ENCODE measurements at regions not wholly inside any gene's neighbourhood (a gene's known extent, or its start where the extent isn't known, plus 50 kb on each side); places are given as distances from the start of the nearest gene placed in this dataset.

DNA sequence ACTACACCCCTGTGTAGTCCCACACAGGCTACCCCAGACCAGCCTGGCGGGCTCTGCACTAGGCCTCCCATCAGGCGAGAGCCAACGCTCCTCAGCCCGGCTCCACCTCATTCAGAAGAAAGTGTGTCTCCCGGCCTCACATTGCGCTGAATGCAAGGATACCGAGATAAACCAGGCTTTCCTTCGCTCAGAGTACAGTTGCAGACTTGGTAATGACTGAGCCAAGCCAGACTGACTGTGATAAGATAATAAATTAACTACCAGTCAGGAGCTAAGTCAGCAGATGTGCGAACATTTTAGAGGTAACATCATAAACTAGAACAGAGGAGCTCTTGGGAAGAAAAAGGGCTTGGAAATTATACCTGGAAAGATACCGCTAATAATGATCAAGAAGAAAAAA is 397.6 kb downstream of the TRIML1 start:
- DNase-seq (ENCODE audit: low read depth in 2 of 2): no peak

DNA sequence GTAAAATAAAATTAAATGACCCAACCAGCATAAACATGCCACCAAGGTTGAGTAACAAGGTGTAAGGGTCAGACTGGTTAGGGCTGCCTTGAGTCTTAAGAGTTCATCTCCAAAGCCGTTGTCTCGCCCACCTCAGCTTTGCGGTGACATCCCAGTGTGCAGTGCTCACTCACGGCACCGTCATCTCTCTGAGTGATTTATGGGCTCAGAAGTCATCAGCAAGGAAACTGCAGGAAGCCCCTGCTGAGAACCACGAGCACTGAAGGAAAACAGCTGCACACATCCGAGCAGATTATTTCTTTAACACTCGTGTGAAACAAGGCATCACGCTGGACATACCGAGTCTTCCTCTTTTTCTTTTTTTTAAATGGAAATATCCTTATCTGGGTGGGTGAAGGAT is 411.1 kb downstream of the TRIML1 start:
- DNase-seq (ENCODE audit: low read depth in 2 of 2): no peak

DNA sequence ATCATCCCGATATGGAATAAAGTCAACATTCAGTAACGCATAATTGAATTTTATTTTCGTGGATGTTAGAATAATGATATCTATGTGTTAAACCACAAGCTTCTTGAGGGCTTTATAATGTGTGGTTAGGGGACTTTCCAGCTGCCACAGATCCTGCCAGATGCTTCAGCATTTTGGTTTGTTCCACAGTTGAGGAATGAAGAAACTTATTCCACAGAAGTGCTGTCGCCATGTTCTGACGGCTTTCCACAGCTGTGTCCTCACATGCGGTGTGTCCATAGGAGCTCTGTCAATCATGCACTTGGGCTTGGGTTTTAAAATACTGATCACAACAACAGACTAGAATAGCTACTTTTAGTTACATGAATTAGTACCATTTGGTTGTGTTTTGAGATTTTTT is 411.9 kb downstream of the TRIML1 start:
- DNase-seq (ENCODE audit: low read depth in 2 of 2): no peak

DNA sequence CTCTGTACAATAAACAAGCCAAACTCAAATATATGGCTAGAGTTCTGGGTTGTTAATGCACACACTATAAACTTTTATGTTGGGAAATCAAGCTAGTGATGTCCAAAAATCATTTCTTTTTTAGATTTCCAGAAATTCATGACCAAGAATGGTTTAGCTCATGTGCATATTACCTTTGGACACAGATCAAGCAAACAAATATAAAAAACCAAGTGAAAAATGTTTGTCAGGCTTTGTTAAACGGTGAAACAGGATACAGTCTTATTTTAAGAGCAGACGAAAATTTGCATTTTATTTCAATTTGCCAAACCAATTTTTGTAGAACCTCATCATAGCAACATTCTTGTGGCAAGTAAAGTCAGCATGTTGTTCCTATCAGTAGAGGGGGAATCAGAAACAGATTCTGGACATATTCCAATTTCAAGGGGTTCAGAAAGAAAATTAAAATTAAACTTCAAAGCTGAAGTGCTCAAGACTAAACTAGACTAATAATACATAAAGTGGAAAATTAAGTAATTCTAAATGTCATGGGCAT is 413.6 kb downstream of the TRIML1 start:
- DNase-seq (ENCODE audit: low read depth in 2 of 2): no peak

DNA sequence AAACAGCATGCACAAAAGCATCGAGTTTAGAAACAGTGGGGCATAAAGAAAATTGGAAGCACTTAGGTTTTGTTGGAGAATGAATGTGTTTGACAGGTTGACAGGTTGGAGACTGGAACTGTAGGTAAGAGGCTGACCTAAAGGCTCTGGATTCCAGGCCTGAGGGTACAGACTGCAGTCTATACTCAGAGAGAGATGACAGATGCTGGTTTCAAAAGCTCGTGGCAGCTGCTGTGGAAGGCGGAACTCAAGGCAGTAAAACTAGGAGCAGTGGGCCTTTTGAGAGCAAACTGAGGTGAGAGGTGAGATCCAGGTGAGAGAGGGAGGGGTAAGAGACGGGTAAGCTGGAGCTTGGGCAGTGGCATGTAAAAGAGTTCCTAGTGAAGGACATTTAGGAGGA is 415.2 kb downstream of the TRIML1 start:
- no peak for DNase-seq (ENCODE audit: low read depth in 2 of 2)

DNA sequence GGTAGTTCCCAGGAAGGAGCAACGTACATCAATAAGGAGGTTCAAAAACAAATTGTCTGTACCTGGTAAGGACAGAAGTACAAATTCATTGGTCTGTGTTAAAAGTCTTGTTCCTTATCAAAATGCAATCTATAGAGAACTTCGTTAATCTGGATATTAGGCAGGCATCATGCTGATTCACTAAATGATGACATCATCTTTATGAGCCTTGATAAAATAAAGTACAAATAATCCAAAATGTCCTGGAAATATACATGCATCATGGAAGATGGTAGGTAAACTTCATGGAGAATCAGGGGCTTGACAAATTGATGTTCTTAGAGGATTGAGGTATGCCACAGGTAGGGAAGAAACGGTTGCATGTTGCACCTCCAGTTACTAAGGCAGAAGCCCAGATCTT is 433.9 kb downstream of the TRIML1 start:
- DNase-seq (ENCODE audit: low read depth in 2 of 2): no peak

DNA sequence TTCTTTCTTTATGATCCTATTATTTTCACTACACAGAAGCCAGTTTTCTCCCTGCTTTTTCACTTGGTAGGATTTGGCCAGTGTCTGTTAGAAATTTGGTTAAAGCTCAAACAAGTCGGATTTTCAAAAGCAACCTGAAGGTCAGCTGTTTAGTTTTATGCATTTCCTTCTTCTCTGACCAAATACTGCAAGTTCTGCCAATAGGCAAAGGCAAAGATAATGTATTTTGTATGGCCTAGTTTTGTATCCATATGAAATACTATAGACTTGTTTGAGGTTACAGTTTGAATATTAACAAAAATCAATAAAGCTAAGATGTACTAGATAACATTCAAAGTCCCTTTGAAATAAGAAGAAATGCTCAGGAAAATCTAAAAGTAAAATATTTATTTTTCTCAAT is 439.4 kb downstream of the TRIML1 start:
- DNase-seq (ENCODE audit: low read depth in 2 of 2): no peak

DNA sequence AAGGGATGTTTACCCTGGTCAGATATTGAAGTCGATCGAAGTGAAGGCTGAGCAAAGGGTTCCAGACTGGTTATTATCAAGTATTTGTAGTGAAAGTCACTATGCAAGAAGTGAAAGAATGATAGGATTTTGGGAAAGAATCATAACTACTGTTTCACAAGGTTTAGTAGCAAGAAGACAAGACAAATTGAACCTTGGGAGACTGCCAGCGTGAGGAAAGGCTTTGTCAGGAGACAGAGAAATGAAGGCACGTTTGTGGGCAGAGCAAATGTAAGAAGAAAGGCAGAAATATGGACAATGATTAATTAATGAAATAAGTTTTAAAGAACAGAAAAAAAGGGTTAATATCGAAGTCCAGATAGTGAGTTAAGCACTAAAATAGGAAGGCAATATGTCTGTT is 456.8 kb downstream of the TRIML1 start:
- no peak for DNase-seq (ENCODE audit: low read depth in 2 of 2)

DNA sequence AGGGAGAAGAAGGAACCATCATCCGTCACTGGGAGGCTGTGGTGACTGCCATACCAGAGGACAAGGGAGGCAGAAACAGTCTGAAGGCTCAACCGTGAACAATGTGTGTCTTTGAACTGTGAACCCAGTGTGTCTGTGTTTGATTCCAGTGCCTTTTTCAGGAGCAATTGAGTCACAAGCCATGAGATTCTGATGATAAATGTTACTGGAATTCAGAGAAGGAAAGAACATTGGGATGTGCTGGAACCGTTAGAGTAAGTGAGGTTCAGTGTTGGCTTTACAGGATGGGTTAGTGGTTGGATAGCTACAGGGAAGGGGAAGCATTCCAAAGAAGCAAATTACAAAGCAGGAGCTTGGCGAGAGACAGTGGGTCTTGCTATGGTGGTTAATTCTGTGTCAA is 464.4 kb downstream of the TRIML1 start:
- no peak for DNase-seq (ENCODE audit: low read depth in 2 of 2)

DNA sequence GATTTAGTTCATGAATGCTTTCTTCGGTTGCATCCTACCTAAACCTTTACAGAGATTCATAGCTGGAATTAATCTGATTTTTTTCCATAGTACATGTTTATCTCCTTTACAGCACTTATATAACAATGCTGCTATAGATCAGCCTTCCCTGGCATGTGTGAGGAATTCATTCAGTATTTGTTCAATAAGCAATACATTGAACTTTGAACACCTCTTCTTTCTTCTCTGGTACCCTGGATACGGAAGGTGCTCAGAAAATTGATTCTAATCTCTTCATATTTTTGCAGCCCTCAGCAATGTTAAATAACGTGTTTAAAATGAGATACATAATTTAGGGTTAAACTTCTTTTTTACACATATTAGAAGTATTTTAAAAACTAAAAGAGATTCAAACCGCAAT is 467.4 kb downstream of the TRIML1 start:
- DNase-seq (ENCODE audit: low read depth in 2 of 2): no peak

DNA sequence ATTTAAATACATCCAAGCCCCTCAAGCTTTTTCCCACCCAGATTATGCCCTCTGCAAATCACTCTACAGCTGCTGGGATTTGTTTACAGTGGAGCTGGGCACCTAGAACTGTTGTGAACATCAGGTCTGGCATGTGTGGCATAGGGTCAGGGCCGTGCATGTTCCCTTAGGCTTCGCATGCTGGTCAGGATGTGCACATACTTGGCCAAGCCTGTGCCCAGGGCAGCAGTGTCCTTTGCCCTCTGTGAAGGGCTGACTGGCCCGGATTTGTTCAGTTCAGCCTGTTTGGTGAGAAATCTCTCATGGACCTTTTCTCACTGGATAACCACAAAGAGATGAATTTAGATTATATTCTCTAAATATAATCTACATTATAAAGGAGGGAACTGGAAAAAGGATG is 471.9 kb downstream of the TRIML1 start:
- DNase-seq (ENCODE audit: low read depth in 2 of 2): no peak

DNA sequence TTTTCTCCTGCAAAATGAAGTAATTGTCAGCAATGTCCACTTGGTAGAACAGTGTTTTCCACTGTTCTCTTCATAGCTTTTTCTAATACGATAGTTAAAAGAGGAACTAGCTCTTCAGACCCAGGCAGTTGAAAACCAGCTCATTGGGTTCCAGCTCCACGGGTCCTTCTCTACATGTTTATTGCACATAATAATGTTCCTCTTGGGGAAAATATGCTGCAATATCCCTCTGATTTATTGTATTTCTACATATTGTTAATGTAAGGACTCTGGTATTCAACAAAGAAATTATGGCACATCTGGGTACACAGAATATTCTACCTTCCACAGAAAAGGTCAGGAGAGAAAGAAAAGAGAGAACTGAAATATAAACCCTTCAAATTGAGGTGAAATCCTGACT is 473.4 kb downstream of the TRIML1 start:
- no peak for DNase-seq (ENCODE audit: low read depth in 2 of 2)

DNA sequence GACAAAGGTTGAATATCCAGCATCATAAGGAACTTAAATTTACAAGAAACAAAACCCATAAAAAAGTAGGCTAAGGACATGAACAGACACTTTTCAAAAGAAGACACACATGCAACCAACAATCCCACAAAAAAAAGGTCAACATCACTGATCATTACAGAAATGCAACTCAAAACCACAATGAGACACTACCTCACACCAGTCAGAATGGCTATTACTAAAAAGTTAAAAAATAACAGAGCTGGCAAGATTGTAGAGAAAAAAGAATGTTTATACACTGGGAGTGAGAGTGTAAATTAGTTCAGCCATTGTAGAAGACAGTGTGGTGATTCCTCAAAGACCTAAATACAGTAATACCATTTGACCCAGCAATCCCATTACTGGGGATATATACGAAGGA is 474.7 kb downstream of the TRIML1 start:
- no peak for DNase-seq (ENCODE audit: low read depth in 2 of 2)

DNA sequence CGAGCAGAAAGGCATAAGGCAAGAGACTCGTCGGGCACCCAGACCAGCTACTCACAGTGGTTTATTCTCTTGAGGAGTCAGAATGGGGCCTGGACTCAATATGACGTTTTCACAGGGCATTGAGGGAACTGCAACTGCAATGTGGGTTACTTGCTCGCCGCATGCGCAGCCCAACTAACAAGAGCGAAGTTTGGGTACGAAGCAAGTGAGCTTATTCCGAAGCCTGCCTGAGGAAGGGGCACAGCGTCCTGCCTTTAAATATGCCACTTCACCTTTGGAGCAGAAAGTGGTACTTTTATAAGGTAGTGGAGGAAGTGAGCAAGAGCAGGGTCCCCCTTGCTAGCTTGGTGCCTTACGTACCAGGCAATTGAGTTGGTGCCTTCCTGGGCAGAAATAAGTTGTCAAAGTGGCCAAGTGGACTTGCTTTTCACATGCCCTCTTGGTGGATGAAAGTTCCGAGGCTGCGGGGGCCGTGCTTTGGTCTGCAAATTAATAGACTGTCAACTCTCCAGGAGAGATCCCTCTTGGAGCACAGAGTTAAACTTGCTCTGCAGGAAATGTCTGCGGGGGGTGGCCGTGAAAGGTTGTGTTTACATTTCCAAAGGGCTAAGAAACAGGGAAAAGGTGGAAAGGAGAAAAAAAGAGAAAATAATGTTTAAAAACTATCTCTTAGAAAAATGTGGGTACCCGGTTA is 480.4 kb downstream of the TRIML1 start:
- DNase-seq (ENCODE audit: low read depth in 2 of 2): no peak

DNA sequence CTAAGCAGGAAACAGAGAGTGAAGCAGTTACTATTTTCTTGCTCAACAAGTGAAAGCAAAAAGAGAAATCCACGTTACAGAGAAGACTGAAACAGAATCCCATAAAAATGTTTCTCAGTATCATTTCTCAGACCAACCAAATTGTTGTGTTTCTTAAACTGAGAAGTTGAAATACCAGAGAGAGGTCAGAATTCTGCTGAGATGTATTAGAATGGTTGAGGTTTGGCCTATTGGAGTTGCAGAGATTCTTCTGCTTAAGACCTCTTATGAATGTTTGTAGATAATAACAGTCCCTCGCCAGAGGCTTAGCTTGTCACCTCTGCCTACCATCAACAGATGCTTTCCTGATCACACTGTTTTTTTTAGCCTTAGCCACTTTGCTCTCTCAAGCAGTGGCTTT is 481.4 kb downstream of the TRIML1 start:
- DNase-seq (ENCODE audit: low read depth in 2 of 2): no peak

DNA sequence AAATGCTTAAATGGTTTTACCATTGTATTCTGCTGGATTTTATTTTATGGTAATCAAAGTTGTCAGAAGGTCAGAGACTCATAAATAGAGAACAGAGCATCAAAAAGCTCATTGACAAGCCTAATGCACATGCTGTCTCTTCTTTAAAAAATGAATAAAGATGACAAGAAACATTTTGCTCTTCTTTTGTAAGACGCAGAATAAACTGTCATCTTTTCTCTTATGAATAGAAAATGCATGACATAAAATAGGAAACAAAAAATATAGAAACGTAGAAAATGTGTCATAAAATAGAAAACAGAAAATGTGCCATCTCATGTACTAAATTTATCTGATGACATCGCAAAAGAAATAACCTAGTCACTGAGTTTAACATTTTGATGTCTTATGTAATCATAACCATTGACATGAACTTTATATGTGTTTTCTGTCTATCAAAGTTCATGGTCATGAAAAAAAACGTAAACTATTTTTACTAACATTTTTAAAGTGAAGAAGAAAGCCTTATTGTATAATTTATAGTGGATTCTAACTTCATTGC is 484.1 kb downstream of the TRIML1 start:
- no peak for DNase-seq (ENCODE audit: low read depth in 2 of 2)

DNA sequence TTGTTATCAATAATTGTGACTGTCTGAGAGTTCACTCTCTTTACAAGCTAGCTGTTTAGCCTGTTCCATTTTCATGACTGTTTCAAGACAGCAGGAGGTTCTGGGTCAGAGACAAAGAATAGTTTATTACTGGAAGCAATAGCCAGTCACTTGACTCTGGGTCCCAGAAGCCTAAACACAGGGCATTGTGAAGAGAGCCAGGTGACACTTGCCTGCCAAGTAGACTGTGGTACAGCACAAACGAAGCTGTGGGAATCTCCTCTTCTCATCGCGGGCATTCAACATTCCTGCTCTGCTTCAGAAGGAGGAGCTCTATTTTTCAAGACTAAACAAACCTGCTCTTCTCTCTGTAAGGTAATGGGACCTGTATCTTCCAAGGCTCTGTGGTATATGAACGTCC is 485.1 kb downstream of the TRIML1 start:
- no peak for DNase-seq (ENCODE audit: low read depth in 2 of 2)

DNA sequence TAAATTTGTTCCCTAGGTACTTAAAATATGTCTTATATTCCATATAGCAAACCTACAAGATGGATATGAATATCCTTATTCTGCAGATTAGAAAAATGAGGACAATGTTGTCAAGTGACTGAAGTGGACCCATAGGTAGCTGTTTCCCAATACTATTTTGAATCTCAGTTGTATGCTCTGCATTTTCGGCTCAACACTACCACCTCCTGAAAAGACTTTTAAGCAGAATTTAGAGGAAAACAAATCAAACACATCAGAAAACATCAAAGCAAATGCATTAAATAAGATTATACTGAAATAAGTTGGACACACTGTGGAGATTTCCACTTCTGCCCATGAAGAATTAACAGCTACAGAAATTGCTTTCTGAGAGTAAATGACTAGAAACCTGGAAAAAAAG is 488.7 kb downstream of the TRIML1 start:
- no peak for DNase-seq (ENCODE audit: low read depth in 2 of 2)

DNA sequence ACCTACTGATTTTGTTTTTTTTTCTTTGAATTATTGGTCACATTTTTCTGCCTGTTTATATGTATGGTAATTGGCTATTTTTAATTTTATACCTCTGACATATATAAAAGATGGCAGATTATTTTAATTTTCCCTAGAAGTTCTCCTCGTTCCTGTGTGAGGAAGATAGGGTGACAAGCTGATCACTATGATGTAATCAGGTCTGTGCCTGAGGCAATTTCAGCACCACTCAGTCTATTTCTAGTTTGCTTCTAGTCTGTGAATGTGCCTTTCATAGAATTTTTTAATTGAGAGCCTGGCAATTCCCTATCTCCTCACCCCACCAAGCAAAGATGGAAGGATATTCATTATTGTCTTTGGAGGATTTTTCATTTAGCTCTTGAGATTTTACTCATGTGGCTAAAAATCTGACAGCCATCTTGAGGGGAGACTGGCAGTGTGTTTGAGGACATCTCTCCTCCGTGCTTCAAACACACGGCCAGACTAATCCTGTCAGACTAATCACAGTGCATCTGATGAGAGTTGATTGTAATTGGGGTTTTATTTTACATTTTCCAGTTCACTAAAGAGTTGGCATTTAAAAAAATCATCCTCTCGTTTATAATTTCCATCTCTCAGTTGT is 500.3 kb downstream of the TRIML1 start:
- no peak for DNase-seq (ENCODE audit: low read depth in 2 of 2)

DNA sequence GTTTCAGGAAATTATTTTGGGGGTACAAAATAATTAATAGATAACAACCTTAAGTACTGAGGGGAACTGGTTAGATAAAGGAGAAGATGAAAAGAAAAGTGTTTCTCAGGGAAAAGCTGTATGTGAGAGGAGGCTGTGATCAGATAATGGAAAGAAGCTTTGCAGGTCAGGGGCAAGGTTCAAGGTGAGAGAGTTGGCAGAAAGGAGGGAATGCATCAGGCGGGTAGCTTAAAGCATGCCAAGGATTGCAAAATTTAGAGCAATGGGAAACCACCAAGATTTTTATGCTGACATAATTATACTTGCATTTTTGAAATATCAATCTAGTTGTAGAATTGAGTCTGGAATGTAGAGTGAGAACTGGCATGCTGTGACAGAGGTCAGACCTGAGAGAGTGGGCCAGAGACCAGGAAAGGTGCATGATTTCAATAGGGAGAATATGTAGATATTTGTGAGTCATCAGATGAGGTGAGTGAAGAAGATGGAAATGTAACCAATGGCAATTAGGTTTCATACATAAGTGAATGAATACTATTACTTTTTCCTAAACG is 508.7 kb downstream of the TRIML1 start:
- DNase-seq (ENCODE audit: low read depth in 2 of 2): no peak

DNA sequence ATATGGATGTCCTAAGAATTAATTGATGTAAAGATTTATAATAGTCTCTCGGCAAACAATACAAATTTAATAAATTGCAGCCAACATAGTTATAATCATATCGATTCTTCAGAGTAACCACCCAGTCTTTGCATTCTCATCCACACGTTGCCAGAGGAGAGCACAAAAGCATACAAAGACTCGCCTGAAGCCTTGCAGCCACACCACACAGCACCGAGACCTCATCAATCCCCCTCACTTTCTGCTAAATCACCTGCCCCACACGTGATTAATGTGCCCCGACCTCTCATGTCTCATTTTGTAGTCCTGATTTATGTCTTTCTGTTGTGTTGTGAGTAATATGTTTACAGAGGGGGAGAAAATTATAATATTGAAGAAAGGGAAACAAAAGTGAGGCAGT is 510.4 kb downstream of the TRIML1 start:
- no peak for DNase-seq (ENCODE audit: low read depth in 2 of 2)

DNA sequence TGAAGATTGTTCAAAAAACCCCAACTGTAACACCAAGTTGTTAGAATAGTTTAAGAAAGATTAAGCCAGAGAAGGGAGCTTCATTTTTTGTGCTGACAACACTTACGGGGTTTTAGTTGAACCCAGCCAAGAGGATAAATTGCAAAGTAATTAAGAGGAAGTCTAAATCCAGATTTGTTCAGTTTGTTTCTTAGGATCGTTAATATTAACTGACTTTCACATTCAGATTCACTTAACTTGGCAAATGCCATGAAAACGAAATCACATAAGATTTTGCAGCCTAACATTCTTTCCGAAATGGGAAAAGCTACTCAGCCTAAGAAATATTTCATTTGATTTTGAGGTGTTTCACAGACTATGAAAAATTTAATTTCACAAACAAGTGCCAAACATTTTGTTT is 511.3 kb downstream of the TRIML1 start:
- no peak for DNase-seq (ENCODE audit: low read depth in 2 of 2)

DNA sequence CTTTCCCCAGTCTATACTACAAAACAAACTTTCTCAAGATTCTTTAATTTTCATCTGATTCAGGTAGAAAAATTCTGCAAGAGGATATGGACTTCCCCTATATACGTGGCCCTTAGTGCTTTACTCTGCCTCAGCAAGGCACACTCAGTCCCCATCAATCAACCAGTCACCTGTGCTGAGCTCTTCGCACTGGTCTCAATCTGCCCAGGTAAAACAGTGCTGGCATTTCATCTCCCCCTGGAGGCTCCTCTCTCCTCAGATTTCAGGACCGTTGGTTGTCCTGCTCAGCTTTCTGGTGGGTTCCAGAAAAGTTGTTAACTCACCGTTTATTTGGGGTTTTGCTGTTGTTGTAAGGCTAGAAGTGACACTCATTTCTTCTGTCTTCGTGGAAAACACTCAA is 518.1 kb downstream of the TRIML1 start:
- no peak for DNase-seq (ENCODE audit: low read depth in 2 of 2)

Data from stimulated activated CD8-positive, alpha-beta memory T cell treated with anti-CD3 and anti-CD28 coated beads, Interleukin-7, amount 100 ng/mL, for 4 hours (primary cell).